Liver (tissue), 8 donors: ENCODE measurements at regions not wholly inside any gene's neighbourhood (a gene's known extent, or its start where the extent isn't known, plus 50 kb on each side); places are given as distances from the start of the nearest gene placed in this dataset.
A peak's percentile ranks its signal among the peaks of the same experiment; 100 is the strongest.

Source experiments
- DNase-seq: peaks from one replicate; pipeline ENCODE4 v3.0.0-alpha.2; 2017; ENCODE audit warnings: low spot score
- H3K27ac ChIP-seq, 2 donors: one replicate each; pipeline ENCODE4 v1.7.0; 2013; ENCODE audit warnings: inconsistent platforms in 2 of 2, low read length in 2 of 2, control low read depth in 1 of 2, low read depth in 1 of 2, mild to moderate bottlenecking in 1 of 2
- H3K27me3 ChIP-seq, 4 donors: one replicate each; pipeline versions ENCODE4 v1.6.1 to v1.7.0; 2013; ENCODE audit warnings: low read length in 3 of 4, inconsistent platforms in 1 of 4, mild to moderate bottlenecking in 1 of 4, moderate library complexity in 1 of 4; ENCODE audit not compliant: control insufficient read depth in 4 of 4, insufficient read depth in 4 of 4
- H3K36me3 ChIP-seq, 4 donors: one replicate each; pipeline versions ENCODE4 v1.6.1 to v1.7.0; 2013; ENCODE audit warnings: low read length in 3 of 4, mild to moderate bottlenecking in 3 of 4, low read depth in 1 of 4, moderate library complexity in 1 of 4; ENCODE audit not compliant: control insufficient read depth in 4 of 4, insufficient read depth in 3 of 4
- H3K4me1 ChIP-seq, 4 donors: one replicate each; pipeline versions ENCODE4 v1.6.1 to v1.7.0; 2013; ENCODE audit warnings: low read length in 3 of 4, mild to moderate bottlenecking in 3 of 4, moderate library complexity in 1 of 4; ENCODE audit not compliant: control insufficient read depth in 4 of 4, insufficient read depth in 4 of 4
- H3K4me3 ChIP-seq, 3 donors: one replicate each; pipeline versions ENCODE4 v1.6.1 to v1.7.0; 2013; ENCODE audit warnings: low read length in 3 of 3, control low read depth in 1 of 3, low read depth in 1 of 3, mild to moderate bottlenecking in 1 of 3
- H3K9ac ChIP-seq, 2 donors: one replicate each; pipeline ENCODE4 v1.7.0; 2013; ENCODE audit warnings: low read length in 2 of 2, mild to moderate bottlenecking in 2 of 2, moderate library complexity in 2 of 2, control low read depth in 1 of 2, low read depth in 1 of 2
- H3K9me3 ChIP-seq, 4 donors: one replicate each; pipeline versions ENCODE4 v1.6.1 to v1.7.0; 2013; ENCODE audit warnings: low read length in 3 of 4; ENCODE audit not compliant: control insufficient read depth in 4 of 4
- FOXA2 ChIP-seq: IDR thresholded peaks from 2 replicates; pipeline ENCODE4 v1.6.1; 2016; ENCODE audit warnings: antibody characterized with exemption
- GABPA ChIP-seq, 2 donors: IDR thresholded peaks in 1 of 2; conservative IDR thresholded peaks in 1 of 2; 2 replicates each; pipeline ENCODE4 v1.6.1; 2016; ENCODE audit warnings: antibody characterized with exemption in 2 of 2, mild to moderate bottlenecking in 1 of 2, moderate library complexity in 1 of 2
- HNF4A ChIP-seq, 2 donors: conservative IDR thresholded peaks; 2 replicates each; pipeline ENCODE4 v1.6.1; 2016; ENCODE audit warnings: antibody characterized with exemption in 2 of 2, mild to moderate bottlenecking in 2 of 2
- HNF4G ChIP-seq: IDR thresholded peaks from 2 replicates; pipeline ENCODE4 v1.6.1; 2016; ENCODE audit warnings: antibody characterized with exemption
- JUND ChIP-seq, 2 donors: IDR thresholded peaks; 2 replicates each; pipeline ENCODE4 v1.6.1; 2016; ENCODE audit warnings: antibody characterized with exemption in 2 of 2
- NR2F2 ChIP-seq: IDR thresholded peaks from 2 replicates; pipeline ENCODE4 v1.6.1; 2016; ENCODE audit warnings: antibody characterized with exemption
- RAD21 ChIP-seq, 2 donors: IDR thresholded peaks; 2 replicates each; pipeline ENCODE4 v1.6.1; 2016; ENCODE audit warnings: antibody characterized with exemption in 2 of 2, mild to moderate bottlenecking in 2 of 2
- RXRA ChIP-seq, 2 donors: IDR thresholded peaks; 2 replicates each; pipeline ENCODE4 v1.6.1; 2017 to 2018; ENCODE audit warnings: antibody characterized with exemption in 2 of 2, mild to moderate bottlenecking in 1 of 2
- SP1 ChIP-seq: IDR thresholded peaks from 2 replicates; pipeline ENCODE4 v1.6.1; 2018; ENCODE audit warnings: antibody characterized with exemption, mild to moderate bottlenecking
- TAF1 ChIP-seq: conservative IDR thresholded peaks from 2 replicates; pipeline ENCODE4 v1.6.1; 2016; ENCODE audit warnings: antibody characterized with exemption, mild to moderate bottlenecking
- YY1 ChIP-seq: IDR thresholded peaks from 2 replicates; pipeline ENCODE4 v1.6.1; 2016; ENCODE audit warnings: antibody characterized with exemption, mild to moderate bottlenecking
- WGBS: extraction: QIAGEN DNeasy Blood & Tissue Kit; methylation state at CpG from one replicate; pipeline ENCODE4 v1.1.7; 2013; 5-methylcytosine and 5-hydroxymethylcytosine counted together
- TF ChIP-seq, protein P1 (sequence below): IDR thresholded peaks from 2 replicates; pipeline ENCODE4 v1.6.1; 2016; ENCODE audit warnings: antibody characterized with exemption
- TF ChIP-seq, protein P2 (sequence below): IDR thresholded peaks from 2 replicates; pipeline ENCODE4 v1.6.1; 2016; ENCODE audit warnings: antibody characterized with exemption, mild to moderate bottlenecking
- TF ChIP-seq, protein P3 (sequence below): fragments of 150-350 bp; IDR thresholded peaks from 2 replicates; pipeline ENCODE4 v1.5.1; 2017; ENCODE audit warnings: improper control_type of control experiment, low read depth, low read length; ENCODE audit not compliant: missing input control
- TF ChIP-seq, protein P4 (sequence below): IDR thresholded peaks from 2 replicates; pipeline ENCODE4 v1.6.1; 2016; ENCODE audit warnings: antibody characterized with exemption
- TF ChIP-seq, protein P5 (sequence below): IDR thresholded peaks from 2 replicates; pipeline ENCODE4 v1.6.1; 2016; ENCODE audit warnings: antibody characterized with exemption
- donor health status: healthy.
- donor health status: healthy.
- donor health status: healthy.
- donor health status: healthy.
- donor health status: healthy.

DNA sequence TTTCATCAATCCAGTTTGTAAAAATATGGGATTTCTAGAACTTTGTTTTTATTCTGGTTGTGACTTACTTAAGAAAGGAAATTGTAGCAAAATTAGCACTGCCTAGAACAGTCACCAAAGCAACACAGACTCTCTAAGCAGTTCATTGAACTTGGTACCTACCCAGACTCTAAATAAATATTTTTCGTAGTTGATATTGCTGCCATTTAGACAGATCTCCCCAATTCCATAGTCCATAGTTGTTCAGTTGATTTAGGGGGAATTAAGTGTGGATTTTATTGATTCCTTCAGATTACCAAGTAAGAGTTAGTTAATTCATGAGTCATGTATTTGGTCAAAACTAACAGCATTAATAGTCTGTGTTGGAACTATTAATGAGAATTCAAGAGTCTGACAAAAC is 822.5 kb downstream of the DHX35 start:
- Histone ChIP-seq H3K9me3 (peaks cover 0 to 3% (median under 1%) of the 10 kb centered on the region in 4 donors), H3K4me1 (peaks cover 0 to 15% (median 9%) of the 10 kb centered on the region in 4 donors), H3K27ac (no peak overlapping the region), H3K9ac (no peak overlapping the region), H3K27me3 (no peaks in the 10 kb centered on the region), H3K4me3 (no peak overlapping the region), H3K36me3 (no peaks in the 10 kb centered on the region)
- WGBS: 20% methylated on average over 1 of the region's 1 CpG
- TF ChIP-seq NR2F2 (no peak), RXRA (IDR thresholded peaks at IDR 0.05) (peak; percentile 67 to 81), SP1 (peak; percentile 40), YY1 (no peak), FOXA2 (no peak), GABPA (IDR thresholded peaks at IDR 0.05 in 1 of 2, conservative IDR thresholded peaks at IDR 0.05 in 1 of 2) (no peak), JUND (IDR thresholded peaks at IDR 0.05) (peak; percentile 22 to 58), HNF4G (peak; percentile 18), RAD21 (IDR thresholded peaks at IDR 0.05) (peak in 1 of 2 donors; percentile 18), HNF4A (conservative IDR thresholded peaks at IDR 0.05) (peak; percentile 87 to 90), TAF1 (no peak)
- TF ChIP-seq, protein P1, sequence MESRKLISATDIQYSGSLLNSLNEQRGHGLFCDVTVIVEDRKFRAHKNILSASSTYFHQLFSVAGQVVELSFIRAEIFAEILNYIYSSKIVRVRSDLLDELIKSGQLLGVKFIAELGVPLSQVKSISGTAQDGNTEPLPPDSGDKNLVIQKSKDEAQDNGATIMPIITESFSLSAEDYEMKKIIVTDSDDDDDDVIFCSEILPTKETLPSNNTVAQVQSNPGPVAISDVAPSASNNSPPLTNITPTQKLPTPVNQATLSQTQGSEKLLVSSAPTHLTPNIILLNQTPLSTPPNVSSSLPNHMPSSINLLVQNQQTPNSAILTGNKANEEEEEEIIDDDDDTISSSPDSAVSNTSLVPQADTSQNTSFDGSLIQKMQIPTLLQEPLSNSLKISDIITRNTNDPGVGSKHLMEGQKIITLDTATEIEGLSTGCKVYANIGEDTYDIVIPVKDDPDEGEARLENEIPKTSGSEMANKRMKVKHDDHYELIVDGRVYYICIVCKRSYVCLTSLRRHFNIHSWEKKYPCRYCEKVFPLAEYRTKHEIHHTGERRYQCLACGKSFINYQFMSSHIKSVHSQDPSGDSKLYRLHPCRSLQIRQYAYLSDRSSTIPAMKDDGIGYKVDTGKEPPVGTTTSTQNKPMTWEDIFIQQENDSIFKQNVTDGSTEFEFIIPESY: peak; percentile 33
- TF ChIP-seq, protein P2, sequence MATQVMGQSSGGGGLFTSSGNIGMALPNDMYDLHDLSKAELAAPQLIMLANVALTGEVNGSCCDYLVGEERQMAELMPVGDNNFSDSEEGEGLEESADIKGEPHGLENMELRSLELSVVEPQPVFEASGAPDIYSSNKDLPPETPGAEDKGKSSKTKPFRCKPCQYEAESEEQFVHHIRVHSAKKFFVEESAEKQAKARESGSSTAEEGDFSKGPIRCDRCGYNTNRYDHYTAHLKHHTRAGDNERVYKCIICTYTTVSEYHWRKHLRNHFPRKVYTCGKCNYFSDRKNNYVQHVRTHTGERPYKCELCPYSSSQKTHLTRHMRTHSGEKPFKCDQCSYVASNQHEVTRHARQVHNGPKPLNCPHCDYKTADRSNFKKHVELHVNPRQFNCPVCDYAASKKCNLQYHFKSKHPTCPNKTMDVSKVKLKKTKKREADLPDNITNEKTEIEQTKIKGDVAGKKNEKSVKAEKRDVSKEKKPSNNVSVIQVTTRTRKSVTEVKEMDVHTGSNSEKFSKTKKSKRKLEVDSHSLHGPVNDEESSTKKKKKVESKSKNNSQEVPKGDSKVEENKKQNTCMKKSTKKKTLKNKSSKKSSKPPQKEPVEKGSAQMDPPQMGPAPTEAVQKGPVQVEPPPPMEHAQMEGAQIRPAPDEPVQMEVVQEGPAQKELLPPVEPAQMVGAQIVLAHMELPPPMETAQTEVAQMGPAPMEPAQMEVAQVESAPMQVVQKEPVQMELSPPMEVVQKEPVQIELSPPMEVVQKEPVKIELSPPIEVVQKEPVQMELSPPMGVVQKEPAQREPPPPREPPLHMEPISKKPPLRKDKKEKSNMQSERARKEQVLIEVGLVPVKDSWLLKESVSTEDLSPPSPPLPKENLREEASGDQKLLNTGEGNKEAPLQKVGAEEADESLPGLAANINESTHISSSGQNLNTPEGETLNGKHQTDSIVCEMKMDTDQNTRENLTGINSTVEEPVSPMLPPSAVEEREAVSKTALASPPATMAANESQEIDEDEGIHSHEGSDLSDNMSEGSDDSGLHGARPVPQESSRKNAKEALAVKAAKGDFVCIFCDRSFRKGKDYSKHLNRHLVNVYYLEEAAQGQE: no peak
- TF ChIP-seq, protein P3, sequence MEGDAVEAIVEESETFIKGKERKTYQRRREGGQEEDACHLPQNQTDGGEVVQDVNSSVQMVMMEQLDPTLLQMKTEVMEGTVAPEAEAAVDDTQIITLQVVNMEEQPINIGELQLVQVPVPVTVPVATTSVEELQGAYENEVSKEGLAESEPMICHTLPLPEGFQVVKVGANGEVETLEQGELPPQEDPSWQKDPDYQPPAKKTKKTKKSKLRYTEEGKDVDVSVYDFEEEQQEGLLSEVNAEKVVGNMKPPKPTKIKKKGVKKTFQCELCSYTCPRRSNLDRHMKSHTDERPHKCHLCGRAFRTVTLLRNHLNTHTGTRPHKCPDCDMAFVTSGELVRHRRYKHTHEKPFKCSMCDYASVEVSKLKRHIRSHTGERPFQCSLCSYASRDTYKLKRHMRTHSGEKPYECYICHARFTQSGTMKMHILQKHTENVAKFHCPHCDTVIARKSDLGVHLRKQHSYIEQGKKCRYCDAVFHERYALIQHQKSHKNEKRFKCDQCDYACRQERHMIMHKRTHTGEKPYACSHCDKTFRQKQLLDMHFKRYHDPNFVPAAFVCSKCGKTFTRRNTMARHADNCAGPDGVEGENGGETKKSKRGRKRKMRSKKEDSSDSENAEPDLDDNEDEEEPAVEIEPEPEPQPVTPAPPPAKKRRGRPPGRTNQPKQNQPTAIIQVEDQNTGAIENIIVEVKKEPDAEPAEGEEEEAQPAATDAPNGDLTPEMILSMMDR: no peak
- TF ChIP-seq, protein P4, sequence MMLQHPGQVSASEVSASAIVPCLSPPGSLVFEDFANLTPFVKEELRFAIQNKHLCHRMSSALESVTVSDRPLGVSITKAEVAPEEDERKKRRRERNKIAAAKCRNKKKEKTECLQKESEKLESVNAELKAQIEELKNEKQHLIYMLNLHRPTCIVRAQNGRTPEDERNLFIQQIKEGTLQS: no peak
- TF ChIP-seq, protein P5, sequence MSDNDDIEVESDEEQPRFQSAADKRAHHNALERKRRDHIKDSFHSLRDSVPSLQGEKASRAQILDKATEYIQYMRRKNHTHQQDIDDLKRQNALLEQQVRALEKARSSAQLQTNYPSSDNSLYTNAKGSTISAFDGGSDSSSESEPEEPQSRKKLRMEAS: no peak
- DNase-seq: no peak
